ENCODE measurements at regions not wholly inside any gene's neighbourhood (a gene's known extent, or its start where the extent isn't known, plus 50 kb on each side); places are given as distances from the start of the nearest gene placed in this dataset.

GRCh38 chr4:25531272-25531671 lies 124.4 kb upstream of the SLC34A2 start:
- no peak for DNase-seq

- no peak for DNase-seq
Measured at GRCh38 chr4:25532591-25532990, 123.1 kb upstream of the SLC34A2 start.

- no peak for DNase-seq
Measured at GRCh38 chr4:25533256-25533655, 122.4 kb upstream of the SLC34A2 start.

DNA sequence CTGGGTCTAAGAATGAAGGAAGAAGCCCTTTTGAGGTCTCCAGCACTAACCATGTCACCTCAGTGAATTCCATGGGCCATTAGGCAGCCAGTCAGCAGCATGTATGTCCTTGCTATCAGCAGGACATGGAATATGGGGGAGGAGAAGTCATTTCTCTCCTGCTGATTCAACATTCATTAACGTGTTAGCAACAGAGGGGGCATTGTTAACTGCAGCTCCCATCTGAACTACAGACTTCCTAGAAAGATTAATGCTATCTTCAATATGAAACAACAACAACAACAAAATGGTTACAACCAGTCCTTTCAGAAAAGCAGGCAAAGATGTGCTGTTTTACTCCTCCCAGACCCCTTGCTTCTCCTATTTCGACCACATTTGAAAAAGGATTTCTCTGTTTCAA lies 120.4 kb upstream of the SLC34A2 start:
- no peak for DNase-seq

GRCh38 chr4:25535701-25536473 lies 119.8 kb upstream of the SLC34A2 start:
- DNase-seq: no peak

- DNase-seq: peak; percentile 54
Measured at GRCh38 chr4:25536564-25537320, 118.9 kb upstream of the SLC34A2 start.

- DNase-seq: no peak
Measured at GRCh38 chr4:25538430-25538829, 117.2 kb upstream of the SLC34A2 start.

- DNase-seq: no peak
Measured at GRCh38 chr4:25539241-25539640, 116.4 kb upstream of the SLC34A2 start.

- no peak for DNase-seq
Measured at GRCh38 chr4:25540734-25541133, 114.9 kb upstream of the SLC34A2 start.

GRCh38 chr4:25547343-25547742 lies 108.3 kb upstream of the SLC34A2 start:
- no peak for DNase-seq

DNA sequence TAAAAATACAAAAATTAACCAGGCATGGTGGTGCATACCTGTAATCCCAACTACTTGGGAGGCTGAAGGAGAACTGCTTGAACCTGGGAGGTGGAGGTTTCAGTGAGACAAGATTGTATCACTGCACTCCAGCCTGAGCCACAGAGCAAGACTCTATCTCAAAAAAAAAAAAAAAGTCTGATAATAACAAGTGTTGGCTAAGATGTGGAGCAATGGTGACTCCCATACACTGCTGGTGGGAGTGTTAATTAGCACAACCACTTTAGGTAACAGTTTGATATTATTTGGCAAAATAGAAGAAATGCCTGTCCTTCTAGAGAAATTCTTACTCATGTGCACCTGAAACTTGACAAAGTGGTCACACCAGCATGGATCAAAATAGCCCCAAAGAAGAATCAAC lies 106.2 kb upstream of the SLC34A2 start:
- DNase-seq: no peak

DNA sequence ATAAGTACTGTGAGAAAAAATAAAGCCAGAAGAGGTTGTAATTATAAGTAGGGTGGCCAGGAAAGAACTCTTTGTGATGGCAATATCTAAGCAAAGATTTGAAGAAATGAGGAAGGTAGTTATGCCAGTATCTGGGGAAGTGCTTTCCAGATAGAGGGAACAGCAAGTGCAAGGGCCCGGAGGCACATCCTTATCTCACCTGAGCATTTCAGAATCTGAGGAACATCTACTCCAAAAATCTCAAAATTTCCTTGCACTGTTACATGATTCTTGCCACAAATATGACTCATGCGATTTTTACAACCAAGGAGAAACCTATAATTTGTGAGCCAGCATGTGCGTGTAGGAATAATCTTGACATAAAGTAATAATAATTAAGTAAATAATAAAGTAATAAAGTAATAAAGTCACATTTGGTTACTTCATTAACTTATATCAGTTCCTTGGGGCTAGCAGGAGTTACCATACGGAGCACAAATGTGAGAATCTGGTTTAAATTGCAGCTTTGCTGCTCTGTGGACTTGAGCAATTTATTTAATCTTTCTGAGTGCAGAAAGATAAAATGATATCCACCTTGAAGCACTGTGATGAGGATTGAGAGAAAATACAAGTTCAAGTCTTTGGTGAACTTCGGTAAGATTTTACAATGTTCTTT lies 105.1 kb upstream of the SLC34A2 start:
- DNase-seq: no peak

DNA sequence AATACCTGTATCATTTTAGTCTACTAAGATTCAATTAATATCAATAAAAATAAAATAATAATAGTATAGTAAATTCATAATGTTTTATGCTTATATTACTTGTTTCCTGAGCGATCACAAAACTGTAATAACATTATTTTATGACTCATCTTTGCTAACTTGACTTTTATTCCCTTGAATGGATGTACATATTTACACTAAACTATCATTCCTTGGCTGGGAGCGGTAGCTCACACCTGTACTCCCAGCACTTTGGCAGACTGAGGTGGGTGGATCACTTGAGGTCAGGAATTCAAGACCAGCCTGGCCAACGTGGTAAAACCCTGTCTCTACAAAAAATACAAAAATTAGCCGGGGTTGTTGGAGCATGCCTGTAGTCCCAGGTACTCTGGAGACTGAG lies 104.0 kb upstream of the SLC34A2 start:
- DNase-seq: no peak

- DNase-seq: no peak
Measured at GRCh38 chr4:25552580-25553271, 102.9 kb upstream of the SLC34A2 start.

GRCh38 chr4:25559508-25559907 lies 96.1 kb upstream of the SLC34A2 start:
- DNase-seq: no peak

DNA sequence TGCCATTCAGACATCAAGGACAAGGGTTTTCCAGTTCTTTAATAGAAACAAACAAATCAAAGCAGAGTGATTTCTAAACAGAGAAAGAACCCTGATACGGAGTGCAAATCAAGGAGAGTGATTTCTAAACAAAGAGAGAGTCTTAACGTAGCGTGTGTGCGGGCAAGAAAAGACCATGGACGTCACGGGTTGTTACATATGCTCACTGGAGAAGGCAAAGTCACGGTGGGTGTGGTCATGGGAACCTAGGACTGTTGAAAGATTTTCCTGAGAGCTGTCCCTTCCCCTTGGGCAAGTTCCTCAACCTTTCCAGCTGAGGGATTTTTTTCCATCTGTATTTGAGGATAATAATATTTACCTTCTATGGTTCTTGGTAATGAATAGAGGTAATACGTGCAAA lies 95.0 kb upstream of the SLC34A2 start:
- DNase-seq: peak; percentile 29

- peak; percentile 40 for DNase-seq
Measured at GRCh38 chr4:25563071-25563564, 92.5 kb upstream of the SLC34A2 start.

DNA sequence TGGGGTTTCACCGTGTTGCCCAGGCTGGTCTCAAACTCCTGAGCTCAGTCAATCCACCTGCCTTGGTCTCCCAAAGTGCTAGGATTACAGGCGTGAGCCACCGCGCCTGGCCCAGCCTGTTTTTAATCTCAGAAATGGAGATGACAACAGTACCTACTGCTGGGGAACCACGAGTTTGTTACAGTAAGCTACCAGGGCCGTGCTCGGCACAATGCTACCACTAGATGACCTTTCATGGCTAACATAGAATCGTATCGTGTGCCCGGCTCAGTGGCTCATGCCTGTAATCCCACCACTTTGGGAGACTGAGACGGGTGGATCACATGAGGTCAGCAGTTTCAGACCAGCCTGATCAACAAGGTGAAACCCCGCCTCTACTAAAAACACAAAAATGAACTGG lies 90.8 kb upstream of the SLC34A2 start:
- no peak for DNase-seq

DNA sequence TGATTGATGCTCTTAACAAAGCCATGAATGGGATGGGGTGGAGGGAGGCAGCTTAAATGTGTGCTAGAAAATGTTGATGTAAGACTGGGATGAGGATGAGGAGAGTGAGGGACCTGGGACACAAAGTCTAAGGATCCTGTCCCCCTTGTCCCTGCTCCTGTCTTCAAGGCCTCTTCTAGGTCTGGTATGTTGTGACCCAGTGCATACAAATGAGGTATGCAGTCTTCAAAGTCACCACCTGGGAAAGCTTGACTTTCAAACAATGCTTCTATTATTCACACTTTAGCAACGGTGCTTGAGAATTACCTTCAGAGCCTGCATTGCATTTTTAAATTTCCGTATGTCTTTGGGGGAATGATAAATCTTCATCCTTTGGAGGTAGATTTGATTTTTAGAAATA lies 88.4 kb upstream of the SLC34A2 start:
- DNase-seq: no peak

DNA sequence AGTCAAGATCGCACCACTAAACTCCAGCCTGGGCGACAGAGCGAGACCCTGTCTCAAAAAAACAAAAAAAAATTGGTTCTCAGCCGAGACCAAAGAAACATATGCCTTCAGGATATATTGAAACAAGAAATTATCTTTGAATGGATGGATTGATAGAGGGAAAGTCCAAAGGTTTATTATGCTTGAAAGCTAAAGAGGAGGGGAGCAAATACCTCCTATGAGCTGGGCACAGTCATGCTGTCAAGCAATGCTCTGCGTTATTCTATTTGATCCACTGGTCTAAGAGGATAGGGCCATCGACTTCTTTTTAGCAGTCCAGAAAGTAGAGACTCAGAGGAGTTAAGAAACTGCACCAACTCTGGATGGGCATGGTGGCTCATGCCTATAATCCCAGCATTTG lies 85.9 kb upstream of the SLC34A2 start:
- no peak for DNase-seq

- DNase-seq: no peak
Measured at GRCh38 chr4:25575611-25576010, 80.0 kb upstream of the SLC34A2 start.

DNA sequence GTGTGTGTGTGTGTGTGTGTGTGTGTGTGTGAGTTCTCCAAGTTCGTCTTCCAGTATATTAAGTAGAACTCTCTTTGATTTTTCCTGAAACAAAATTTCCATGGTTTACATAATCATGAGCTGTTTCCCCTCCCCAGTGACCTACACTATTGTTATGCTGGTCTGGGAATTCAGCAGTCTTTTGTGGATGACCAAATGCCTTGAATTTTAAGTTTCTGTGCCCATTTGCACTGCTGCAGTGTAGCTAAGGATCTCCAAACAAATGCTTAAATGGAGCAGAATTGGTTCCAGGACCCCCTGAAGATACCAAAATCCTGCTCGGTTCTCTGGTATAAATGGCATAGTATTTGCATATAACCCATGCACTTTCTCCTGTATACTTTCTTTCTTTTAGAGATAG lies 77.2 kb upstream of the SLC34A2 start:
- no peak for DNase-seq

All from DMS79 (cell line).